Astrocyte of the spinal cord (primary cell): ENCODE measurements at regions not wholly inside any gene's neighbourhood (a gene's known extent, or its start where the extent isn't known, plus 50 kb on each side); places are given as distances from the start of the nearest gene placed in this dataset.

ENCODE experiments used
- DNase-seq: peaks from one replicate; pipeline ENCODE4 v3.0.0; 2011; ENCODE audit warnings: low read depth, low spot score
- H3K4me3 ChIP-seq: 2 replicates; pipeline ENCODE4 v1.5.1; 2011; ENCODE audit warnings: low read depth, mild to moderate bottlenecking, low read length, moderate library complexity
- in situ Hi-C: cut with HindIII; loops from 2 replicates; pipeline ENCODE4 v1.10.0; 2017; ENCODE audit warnings: low sequenced_read_pairs
- TF ChIP-seq, protein P1 (sequence below): IDR thresholded peaks from 2 replicates; pipeline ENCODE4 v1.5.1; 2012; ENCODE audit warnings: low read depth, mild to moderate bottlenecking, low read length, inconsistent platforms

DNA sequence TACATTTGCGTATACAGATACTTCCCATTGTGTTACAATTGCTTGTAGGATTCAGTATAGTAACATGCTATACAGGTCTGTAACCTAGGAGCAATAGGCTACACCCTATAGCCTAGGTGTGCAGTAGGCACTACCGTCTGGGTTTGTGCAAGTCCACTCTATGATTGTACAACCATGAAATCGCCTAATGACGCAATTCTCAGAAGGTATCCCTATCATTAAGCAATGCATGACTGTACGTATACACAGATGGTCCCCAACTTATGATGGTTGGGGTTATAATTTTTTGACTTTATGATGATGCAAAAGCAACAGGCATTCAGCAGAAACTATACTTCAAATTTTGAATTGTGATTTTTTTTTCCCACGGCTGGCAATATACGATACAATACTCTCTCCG, 458.2 kb upstream of the NOX3 start:
- in situ Hi-C loops: no loop called here
- H3K4me3 ChIP-seq: no peak overlapping the region
- TF ChIP-seq, protein P1, sequence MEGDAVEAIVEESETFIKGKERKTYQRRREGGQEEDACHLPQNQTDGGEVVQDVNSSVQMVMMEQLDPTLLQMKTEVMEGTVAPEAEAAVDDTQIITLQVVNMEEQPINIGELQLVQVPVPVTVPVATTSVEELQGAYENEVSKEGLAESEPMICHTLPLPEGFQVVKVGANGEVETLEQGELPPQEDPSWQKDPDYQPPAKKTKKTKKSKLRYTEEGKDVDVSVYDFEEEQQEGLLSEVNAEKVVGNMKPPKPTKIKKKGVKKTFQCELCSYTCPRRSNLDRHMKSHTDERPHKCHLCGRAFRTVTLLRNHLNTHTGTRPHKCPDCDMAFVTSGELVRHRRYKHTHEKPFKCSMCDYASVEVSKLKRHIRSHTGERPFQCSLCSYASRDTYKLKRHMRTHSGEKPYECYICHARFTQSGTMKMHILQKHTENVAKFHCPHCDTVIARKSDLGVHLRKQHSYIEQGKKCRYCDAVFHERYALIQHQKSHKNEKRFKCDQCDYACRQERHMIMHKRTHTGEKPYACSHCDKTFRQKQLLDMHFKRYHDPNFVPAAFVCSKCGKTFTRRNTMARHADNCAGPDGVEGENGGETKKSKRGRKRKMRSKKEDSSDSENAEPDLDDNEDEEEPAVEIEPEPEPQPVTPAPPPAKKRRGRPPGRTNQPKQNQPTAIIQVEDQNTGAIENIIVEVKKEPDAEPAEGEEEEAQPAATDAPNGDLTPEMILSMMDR: no peak
- DNase-seq: no peak

DNA sequence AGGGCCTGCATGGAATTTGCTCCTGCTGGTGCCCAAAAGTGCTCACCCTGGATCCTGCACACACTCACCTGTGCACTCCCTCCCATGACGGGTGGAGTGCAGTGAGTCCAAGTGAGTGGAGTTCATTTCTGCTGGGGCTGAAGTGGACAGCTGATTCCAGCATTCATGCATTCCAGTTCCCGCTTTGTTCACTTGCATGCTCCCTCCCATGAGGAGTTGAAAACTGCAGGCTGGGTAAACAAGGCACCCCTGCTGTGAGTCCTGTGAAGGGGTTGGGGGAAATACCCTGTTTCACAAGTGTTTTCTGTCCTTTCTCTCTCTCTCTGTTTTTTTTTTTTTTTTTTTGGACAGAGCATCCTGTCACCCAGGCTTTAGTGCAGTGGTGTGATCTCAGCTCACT, 454.1 kb upstream of the NOX3 start:
- DNase-seq: no peak
- H3K4me3 ChIP-seq: no peak overlapping the region
- TF ChIP-seq, protein P1: no peak
- in situ Hi-C loops: no loop called here

DNA sequence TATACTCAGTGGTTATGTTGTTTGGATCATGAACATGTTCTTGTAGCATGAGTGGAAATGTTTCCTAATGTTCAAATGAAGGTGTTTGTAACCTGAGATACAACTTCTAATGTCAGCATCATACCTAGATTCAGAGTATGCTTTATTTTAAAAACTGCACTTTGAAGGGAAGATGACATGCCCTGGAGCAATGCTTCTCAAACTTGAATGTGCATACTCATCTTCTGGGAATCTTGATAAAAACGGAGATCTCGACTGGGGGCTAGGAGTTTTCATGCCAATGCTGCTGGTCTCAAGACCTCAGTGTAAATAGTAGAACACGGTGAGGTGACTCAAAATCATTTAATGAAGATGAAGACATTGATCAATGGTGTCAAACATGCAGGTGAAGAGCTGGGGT, 440.0 kb upstream of the NOX3 start:
- H3K4me3 ChIP-seq: no peak overlapping the region
- DNase-seq: no peak
- in situ Hi-C loops: no loop called here
- TF ChIP-seq, protein P1: no peak

DNA sequence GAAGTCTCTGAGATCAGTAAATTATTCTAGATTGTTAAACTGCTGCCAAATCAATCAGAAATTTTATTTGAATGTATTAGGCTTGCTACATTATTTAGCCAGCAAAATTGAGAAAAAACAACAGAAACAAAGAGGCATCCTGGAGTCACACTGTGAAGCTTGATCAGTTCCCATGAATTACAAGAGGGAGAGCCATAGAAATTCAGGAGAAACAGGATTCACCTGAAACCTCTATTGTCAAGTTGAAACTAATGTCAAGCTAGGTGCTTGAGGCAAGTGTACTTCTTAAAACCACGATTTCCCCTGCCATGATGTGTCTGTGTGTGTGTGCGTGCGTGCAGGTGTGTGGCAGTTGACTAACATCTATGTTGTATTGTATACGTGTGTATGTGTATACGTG, 439.1 kb upstream of the NOX3 start:
- no peak overlapping the region for H3K4me3 ChIP-seq
- in situ Hi-C loops: no loop called here
- TF ChIP-seq, protein P1: no peak
- no peak for DNase-seq

DNA sequence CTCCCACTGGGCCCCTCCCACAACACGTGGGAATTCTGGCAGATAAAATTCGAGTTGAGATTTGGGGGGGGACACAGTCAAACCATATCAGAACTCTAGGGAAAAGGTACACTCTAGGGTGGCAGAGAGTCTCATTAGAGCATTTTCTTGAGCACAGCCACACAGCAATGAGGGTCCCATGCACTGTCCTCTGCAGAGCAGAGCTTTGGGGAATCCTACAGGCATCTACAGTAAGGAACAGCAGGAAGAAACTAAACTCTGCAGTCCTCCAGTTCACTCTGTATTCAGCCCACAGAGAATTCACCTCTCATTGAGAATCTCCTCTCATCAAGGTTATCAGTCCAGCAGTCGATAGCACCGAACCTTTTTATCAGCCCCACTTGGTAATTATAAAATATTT, 438.6 kb upstream of the NOX3 start:
- H3K4me3 ChIP-seq: no peak overlapping the region
- DNase-seq: no peak
- in situ Hi-C loops: no loop called here
- TF ChIP-seq, protein P1: no peak

DNA sequence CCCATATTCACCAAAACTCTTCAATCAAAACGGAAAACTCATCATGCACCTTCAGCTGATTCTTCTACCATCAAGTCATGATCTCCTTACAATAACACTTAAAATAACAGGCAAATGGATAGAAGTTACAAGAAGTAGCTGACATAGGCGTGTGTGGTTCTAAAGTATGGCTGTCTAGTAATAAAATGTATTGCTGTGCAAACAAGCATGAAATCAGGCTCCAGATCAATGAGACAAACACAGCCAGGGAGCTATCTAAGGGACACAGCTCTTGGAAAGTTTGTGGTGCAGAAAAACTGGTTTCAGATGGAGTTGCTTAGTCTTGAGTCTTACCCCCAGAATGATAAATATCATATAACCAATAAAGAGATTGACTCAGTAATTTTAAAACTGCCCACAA, 434.8 kb upstream of the NOX3 start:
- TF ChIP-seq, protein P1: no peak
- DNase-seq: no peak
- H3K4me3 ChIP-seq: no peak overlapping the region
- in situ Hi-C loops: no loop called here

DNA sequence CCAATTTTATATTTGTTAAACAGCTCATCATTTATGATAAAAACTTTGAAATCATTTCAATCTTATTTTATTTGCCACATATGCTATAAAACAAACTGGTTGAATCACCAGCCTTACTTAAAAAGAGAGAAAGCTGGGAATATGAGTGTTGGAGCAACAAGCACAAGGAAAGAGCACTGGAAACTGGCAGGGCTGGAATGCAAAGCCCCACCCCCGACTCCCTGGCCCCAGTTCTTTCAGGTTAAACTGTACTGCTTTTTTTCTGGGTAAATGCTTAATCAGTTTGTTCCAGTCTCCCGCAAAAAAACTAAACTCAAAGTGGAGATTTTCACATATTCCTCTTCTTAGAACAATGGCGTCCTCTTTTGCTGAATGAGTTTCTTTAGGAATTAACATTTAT, 433.8 kb upstream of the NOX3 start:
- in situ Hi-C loops: no loop called here
- DNase-seq: no peak
- no peak overlapping the region for H3K4me3 ChIP-seq
- TF ChIP-seq, protein P1: no peak
